ENCODE measurements at regions not wholly inside any gene's neighbourhood (a gene's known extent, or its start where the extent isn't known, plus 50 kb on each side); places are given as distances from the start of the nearest gene placed in this dataset.

- H3K27me3 ChIP-seq = no peaks in the 10 kb centered on the region
- H3K4me1 ChIP-seq = no peaks in the 10 kb centered on the region
- no peak for TF ChIP-seq CTCF (IDR thresholded peaks at IDR 0.05; ENCODE audit: low read depth, low read length)
- no peak overlapping the region for H3K4me3 ChIP-seq (ENCODE audit: low read depth, low read length)
- no peaks in the 10 kb centered on the region for H3K9me3 ChIP-seq
- no peak for DNase-seq
- no peaks in the 10 kb centered on the region for H3K36me3 ChIP-seq
Observed at GRCh38 chr1:117262976-117263375, 52.2 kb upstream of the VTCN1 start.

DNA sequence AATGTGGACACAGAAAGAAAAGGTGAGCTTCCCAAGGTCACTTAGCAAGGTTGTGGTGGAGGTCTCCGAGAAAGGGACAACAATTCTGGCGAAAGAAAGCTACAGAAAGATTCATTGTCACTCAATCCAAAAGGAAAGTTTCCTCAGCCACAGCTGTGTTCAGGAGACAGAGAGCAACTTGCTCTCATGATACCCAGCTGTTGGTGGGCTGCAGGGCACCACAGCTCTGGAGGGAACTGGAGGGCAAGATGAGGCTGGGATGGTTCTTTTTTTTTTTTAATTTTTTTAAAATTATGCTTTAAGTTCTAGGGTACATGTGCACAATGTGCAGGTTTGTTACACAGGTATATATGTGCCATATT is 50.7 kb upstream of the VTCN1 start:
- no peaks in the 10 kb centered on the region for H3K4me1 ChIP-seq
- no peaks in the 10 kb centered on the region for H3K36me3 ChIP-seq
- TF ChIP-seq CTCF (IDR thresholded peaks at IDR 0.05; ENCODE audit: low read depth, low read length) = no peak
- no peak for DNase-seq
- H3K27me3 ChIP-seq = no peaks in the 10 kb centered on the region
- H3K4me3 ChIP-seq (ENCODE audit: low read depth, low read length) = no peak overlapping the region
- no peaks in the 10 kb centered on the region for H3K9me3 ChIP-seq

DNA sequence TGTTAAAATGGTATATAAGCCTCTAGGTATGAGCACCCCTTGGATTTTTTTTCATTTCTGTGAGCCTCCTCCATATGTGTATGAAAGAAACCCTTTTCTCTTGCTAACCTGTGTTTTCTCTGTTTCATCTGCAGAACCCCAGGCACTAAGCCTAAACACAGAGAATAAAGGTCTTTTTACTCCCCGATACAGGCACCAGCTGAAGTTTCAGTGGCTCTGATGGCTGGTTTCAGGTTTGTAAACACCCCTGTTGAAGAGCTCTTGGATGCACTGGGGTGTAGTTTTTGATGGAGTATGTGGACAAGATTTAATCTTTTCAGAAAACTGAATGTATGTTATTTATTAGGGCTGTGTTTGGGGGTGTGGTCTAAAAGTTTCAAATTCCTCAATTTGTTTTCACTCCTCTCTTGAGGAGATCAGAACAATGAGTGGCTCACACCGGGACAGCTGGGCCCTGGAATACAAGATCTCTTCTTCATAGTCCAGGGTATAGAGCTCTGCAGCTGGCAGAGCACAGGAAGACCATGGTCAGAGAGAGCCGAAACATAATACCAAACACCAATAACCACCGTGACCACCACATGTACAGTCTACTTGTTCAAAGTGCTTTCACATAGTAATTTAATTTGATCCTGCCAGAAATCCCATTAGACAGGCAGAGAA is 50.2 kb upstream of the VTCN1 start:
- TF ChIP-seq CTCF (IDR thresholded peaks at IDR 0.05; ENCODE audit: low read depth, low read length) = no peak
- H3K36me3 ChIP-seq = no peaks in the 10 kb centered on the region
- H3K9me3 ChIP-seq = no peaks in the 10 kb centered on the region
- no peak for DNase-seq
- no peaks in the 10 kb centered on the region for H3K27me3 ChIP-seq
- H3K4me3 ChIP-seq (ENCODE audit: low read depth, low read length) = no peak overlapping the region
- no peaks in the 10 kb centered on the region for H3K4me1 ChIP-seq

All from BE2C (cell line).